Loucy (cell line): ENCODE measurements at regions not wholly inside any gene's neighbourhood (a gene's known extent, or its start where the extent isn't known, plus 50 kb on each side); places are given as distances from the start of the nearest gene placed in this dataset.

Experiments used
- CTCF ChIP-seq: fragments of 200-600 bp; sonication (generic); conservative IDR thresholded peaks from 2 replicates; pipeline ENCODE4 v1.5.1; 2014; ENCODE audit warnings: mild to moderate bottlenecking, antibody characterized with exemption, low read length
- EZH2phosphoT487 ChIP-seq: fragments of 200-600 bp; IDR thresholded peaks from 2 replicates; pipeline ENCODE4 v1.6.1; 2018; ENCODE audit warnings: antibody characterized with exemption, mild to moderate bottlenecking, moderate library complexity, borderline replicate concordance

GRCh38 chr5:120386981-120387380 lies 77.1 kb upstream of the PRR16 start:
- TF ChIP-seq CTCF (no peak), EZH2phosphoT487 (no peak)
